ENCODE measurements at regions not wholly inside any gene's neighbourhood (a gene's known extent, or its start where the extent isn't known, plus 50 kb on each side); places are given as distances from the start of the nearest gene placed in this dataset.

GRCh38 chr7:25621993-25622392 is 393.7 kb upstream of the NPVF start:
- ATAC-seq (ENCODE audit: low FRiP score) (no peak), DNase-seq (ENCODE audit: low spot score) (no peak)
- TF ChIP-seq CTCF (IDR thresholded peaks at IDR 0.05), result no peak

GRCh38 chr7:25622695-25623094 is 394.4 kb upstream of the NPVF start:
- ATAC-seq (ENCODE audit: low FRiP score) (no peak), DNase-seq (ENCODE audit: low spot score) (no peak)
- no peak for TF ChIP-seq CTCF (IDR thresholded peaks at IDR 0.05)

- ATAC-seq (ENCODE audit: low FRiP score) (no peak), DNase-seq (ENCODE audit: low spot score) (no peak)
- no peak for TF ChIP-seq CTCF (IDR thresholded peaks at IDR 0.05)
Measured at GRCh38 chr7:25624051-25624450, 395.8 kb upstream of the NPVF start.

- DNase-seq (ENCODE audit: low spot score), result no peak
- ATAC-seq (ENCODE audit: low FRiP score), result peak; percentile 51
- no peak for TF ChIP-seq CTCF (IDR thresholded peaks at IDR 0.05)
Measured at GRCh38 chr7:25624833-25625232, 396.5 kb upstream of the NPVF start.

GRCh38 chr7:25625306-25625992 is 397.2 kb upstream of the NPVF start:
- ATAC-seq (ENCODE audit: low FRiP score) (no peak), DNase-seq (ENCODE audit: low spot score) (no peak)
- no peak for TF ChIP-seq CTCF (IDR thresholded peaks at IDR 0.05)

GRCh38 chr7:25626451-25627131 is 398.3 kb upstream of the NPVF start:
- ATAC-seq (ENCODE audit: low FRiP score) (no peak), DNase-seq (ENCODE audit: low spot score) (no peak)
- no peak for TF ChIP-seq CTCF (IDR thresholded peaks at IDR 0.05)

GRCh38 chr7:25628446-25628845 is 400.2 kb upstream of the NPVF start:
- ATAC-seq (ENCODE audit: low FRiP score) (no peak), DNase-seq (ENCODE audit: low spot score) (no peak)
- no peak for TF ChIP-seq CTCF (IDR thresholded peaks at IDR 0.05)
